WTC11 (cell line): ENCODE measurements at regions not wholly inside any gene's neighbourhood (a gene's known extent, or its start where the extent isn't known, plus 50 kb on each side); places are given as distances from the start of the nearest gene placed in this dataset.

ENCODE experiments used
- CTCF ChIP-seq: fragments of 200-600 bp; IDR thresholded peaks from 2 replicates; pipeline ENCODE4 v1.8.0; 2022; ENCODE audit warnings: antibody characterized with exemption
- E2F4 ChIP-seq: sonication (generic); formaldehyde crosslinking; IDR thresholded peaks from 2 replicates; pipeline ENCODE4 v1.8.1; 2022; ENCODE audit warnings: low read depth, mild to moderate bottlenecking, moderate library complexity, missing genetic modification reagents, borderline replicate concordance
- ESRRA ChIP-seq: sonication (generic); formaldehyde crosslinking; IDR thresholded peaks from 2 replicates; pipeline ENCODE4 v1.8.1; 2022; ENCODE audit warnings: mild to moderate bottlenecking, missing genetic modification reagents, borderline replicate concordance
- FOXJ3 ChIP-seq: sonication (generic); formaldehyde crosslinking; IDR thresholded peaks from 2 replicates; pipeline ENCODE4 v1.9.0; 2021; ENCODE audit warnings: missing genetic modification reagents, mild to moderate bottlenecking, borderline replicate concordance
- NFYB ChIP-seq: sonication (generic); formaldehyde crosslinking; conservative IDR thresholded peaks from 2 replicates; pipeline ENCODE4 v1.8.0; 2022; ENCODE audit warnings: low read depth, missing genetic modification reagents
- NR2C2 ChIP-seq: sonication (generic); formaldehyde crosslinking; IDR thresholded peaks from 2 replicates; pipeline ENCODE4 v1.8.0; 2022; ENCODE audit warnings: mild to moderate bottlenecking, missing genetic modification reagents
- TEAD4 ChIP-seq: sonication (generic); formaldehyde crosslinking; IDR thresholded peaks from 2 replicates; pipeline ENCODE4 v1.8.0; 2022; ENCODE audit warnings: mild to moderate bottlenecking, missing genetic modification reagents
- TF ChIP-seq, protein P1 (sequence below): sonication (generic); formaldehyde crosslinking; IDR thresholded peaks from 2 replicates; pipeline ENCODE4 v1.8.1; 2023; ENCODE audit warnings: mild to moderate bottlenecking, missing genetic modification reagents, borderline replicate concordance
- TF ChIP-seq, protein P2 (sequence below): sonication (generic); formaldehyde crosslinking; conservative IDR thresholded peaks from 2 replicates; pipeline ENCODE4 v1.8.1; 2022; ENCODE audit warnings: mild to moderate bottlenecking, missing genetic modification reagents

- TF ChIP-seq TEAD4 (CRISPR knock-in tag): no peak
- no peak for TF ChIP-seq CTCF
- no peak for TF ChIP-seq NFYB (CRISPR knock-in tag)
- TF ChIP-seq, protein P1, sequence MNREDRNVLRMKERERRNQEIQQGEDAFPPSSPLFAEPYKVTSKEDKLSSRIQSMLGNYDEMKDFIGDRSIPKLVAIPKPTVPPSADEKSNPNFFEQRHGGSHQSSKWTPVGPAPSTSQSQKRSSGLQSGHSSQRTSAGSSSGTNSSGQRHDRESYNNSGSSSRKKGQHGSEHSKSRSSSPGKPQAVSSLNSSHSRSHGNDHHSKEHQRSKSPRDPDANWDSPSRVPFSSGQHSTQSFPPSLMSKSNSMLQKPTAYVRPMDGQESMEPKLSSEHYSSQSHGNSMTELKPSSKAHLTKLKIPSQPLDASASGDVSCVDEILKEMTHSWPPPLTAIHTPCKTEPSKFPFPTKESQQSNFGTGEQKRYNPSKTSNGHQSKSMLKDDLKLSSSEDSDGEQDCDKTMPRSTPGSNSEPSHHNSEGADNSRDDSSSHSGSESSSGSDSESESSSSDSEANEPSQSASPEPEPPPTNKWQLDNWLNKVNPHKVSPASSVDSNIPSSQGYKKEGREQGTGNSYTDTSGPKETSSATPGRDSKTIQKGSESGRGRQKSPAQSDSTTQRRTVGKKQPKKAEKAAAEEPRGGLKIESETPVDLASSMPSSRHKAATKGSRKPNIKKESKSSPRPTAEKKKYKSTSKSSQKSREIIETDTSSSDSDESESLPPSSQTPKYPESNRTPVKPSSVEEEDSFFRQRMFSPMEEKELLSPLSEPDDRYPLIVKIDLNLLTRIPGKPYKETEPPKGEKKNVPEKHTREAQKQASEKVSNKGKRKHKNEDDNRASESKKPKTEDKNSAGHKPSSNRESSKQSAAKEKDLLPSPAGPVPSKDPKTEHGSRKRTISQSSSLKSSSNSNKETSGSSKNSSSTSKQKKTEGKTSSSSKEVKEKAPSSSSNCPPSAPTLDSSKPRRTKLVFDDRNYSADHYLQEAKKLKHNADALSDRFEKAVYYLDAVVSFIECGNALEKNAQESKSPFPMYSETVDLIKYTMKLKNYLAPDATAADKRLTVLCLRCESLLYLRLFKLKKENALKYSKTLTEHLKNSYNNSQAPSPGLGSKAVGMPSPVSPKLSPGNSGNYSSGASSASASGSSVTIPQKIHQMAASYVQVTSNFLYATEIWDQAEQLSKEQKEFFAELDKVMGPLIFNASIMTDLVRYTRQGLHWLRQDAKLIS: no peak
- no peak for TF ChIP-seq FOXJ3 (CRISPR knock-in tag)
- TF ChIP-seq, protein P2, sequence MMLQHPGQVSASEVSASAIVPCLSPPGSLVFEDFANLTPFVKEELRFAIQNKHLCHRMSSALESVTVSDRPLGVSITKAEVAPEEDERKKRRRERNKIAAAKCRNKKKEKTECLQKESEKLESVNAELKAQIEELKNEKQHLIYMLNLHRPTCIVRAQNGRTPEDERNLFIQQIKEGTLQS (CRISPR knock-in tag): no peak
- no peak for TF ChIP-seq E2F4 (CRISPR knock-in tag)
- TF ChIP-seq NR2C2: no peak
- no peak for TF ChIP-seq ESRRA (CRISPR knock-in tag)
These were observed 85.2 kb upstream of the CDC42BPA start for GRCh38 chr1:227403535-227403934.
